ENCODE measurements at regions not wholly inside any gene's neighbourhood (a gene's known extent, or its start where the extent isn't known, plus 50 kb on each side); places are given as distances from the start of the nearest gene placed in this dataset.

DNA sequence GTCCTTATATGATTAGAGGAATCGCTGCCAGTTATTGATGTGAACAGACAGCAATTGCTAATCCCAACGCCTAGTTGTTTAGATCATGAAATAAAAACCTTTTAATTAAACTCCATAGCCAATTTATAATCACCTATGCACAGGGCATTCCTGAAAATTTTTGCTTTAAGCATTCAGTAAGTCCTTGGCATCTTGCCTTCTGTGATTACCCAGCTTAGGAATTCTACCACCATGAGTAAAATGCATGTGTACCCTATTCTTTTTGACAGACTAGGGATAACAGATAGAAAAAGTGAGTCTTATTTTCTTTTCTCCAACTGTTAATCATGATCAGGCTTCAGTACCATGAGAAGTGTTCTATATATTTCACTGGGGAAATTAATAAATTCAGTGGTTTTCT, 995.3 kb upstream of the GRIA3 start:
- TF ChIP-seq, protein P1, sequence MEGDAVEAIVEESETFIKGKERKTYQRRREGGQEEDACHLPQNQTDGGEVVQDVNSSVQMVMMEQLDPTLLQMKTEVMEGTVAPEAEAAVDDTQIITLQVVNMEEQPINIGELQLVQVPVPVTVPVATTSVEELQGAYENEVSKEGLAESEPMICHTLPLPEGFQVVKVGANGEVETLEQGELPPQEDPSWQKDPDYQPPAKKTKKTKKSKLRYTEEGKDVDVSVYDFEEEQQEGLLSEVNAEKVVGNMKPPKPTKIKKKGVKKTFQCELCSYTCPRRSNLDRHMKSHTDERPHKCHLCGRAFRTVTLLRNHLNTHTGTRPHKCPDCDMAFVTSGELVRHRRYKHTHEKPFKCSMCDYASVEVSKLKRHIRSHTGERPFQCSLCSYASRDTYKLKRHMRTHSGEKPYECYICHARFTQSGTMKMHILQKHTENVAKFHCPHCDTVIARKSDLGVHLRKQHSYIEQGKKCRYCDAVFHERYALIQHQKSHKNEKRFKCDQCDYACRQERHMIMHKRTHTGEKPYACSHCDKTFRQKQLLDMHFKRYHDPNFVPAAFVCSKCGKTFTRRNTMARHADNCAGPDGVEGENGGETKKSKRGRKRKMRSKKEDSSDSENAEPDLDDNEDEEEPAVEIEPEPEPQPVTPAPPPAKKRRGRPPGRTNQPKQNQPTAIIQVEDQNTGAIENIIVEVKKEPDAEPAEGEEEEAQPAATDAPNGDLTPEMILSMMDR (IDR thresholded peaks at IDR 0.05): no peak
- TF ChIP-seq POLR2AphosphoS5 (IDR thresholded peaks at IDR 0.05): no peak
- TF ChIP-seq POLR2A (IDR thresholded peaks at IDR 0.05): no peak
- TF ChIP-seq EP300 (IDR thresholded peaks at IDR 0.05): no peak
